ENCODE measurements at regions not wholly inside any gene's neighbourhood (a gene's known extent, or its start where the extent isn't known, plus 50 kb on each side); places are given as distances from the start of the nearest gene placed in this dataset.
"Not testable (repeated sequence)": the region's sequence is repeated elsewhere in the genome, so short reads cannot be mapped to it uniquely, and the experiment has no call there.

DNA sequence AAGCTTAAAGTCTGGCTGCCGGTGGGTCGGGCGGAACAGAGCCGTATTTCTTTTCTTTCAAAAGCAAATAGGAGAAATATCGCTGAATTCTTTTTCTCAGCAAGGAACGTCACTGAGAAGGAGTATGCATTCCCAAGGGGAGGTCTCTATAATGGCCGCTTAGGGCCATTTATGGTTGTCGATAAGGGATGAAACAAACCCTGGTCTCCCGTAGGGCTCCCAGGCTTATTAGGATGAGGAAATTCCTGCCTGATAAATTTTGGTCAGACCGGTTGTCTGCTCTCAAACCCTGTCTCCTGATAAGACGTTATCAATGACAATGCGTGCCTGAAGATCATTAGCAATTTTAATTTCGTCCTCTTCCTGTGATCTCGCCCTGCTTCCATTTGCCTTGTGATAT is 227.7 kb upstream of the ZEB2 start:
- no peaks in the 10 kb centered on the region for H3K27me3 ChIP-seq
- TF ChIP-seq POLR2A (IDR thresholded peaks at IDR 0.05), result no peak
- TF ChIP-seq, protein P1, sequence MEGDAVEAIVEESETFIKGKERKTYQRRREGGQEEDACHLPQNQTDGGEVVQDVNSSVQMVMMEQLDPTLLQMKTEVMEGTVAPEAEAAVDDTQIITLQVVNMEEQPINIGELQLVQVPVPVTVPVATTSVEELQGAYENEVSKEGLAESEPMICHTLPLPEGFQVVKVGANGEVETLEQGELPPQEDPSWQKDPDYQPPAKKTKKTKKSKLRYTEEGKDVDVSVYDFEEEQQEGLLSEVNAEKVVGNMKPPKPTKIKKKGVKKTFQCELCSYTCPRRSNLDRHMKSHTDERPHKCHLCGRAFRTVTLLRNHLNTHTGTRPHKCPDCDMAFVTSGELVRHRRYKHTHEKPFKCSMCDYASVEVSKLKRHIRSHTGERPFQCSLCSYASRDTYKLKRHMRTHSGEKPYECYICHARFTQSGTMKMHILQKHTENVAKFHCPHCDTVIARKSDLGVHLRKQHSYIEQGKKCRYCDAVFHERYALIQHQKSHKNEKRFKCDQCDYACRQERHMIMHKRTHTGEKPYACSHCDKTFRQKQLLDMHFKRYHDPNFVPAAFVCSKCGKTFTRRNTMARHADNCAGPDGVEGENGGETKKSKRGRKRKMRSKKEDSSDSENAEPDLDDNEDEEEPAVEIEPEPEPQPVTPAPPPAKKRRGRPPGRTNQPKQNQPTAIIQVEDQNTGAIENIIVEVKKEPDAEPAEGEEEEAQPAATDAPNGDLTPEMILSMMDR (IDR thresholded peaks at IDR 0.05), result no peak
- peaks cover 5 to 15% (median 7%) of the 10 kb centered on the region in 3 donors for H3K9me3 ChIP-seq (replicated peaks in 1 of 3)
- H3K27ac ChIP-seq, result no peak overlapping the region
- no peak overlapping the region for H3K4me3 ChIP-seq
- no peaks in the 10 kb centered on the region for H3K36me3 ChIP-seq (replicated peaks in 1 of 2)
- intact Hi-C loops (cut with DNase I), result no loop called here
- H3K4me1 ChIP-seq (replicated peaks in 1 of 2), result no peaks in the 10 kb centered on the region
- 84 to 88% (median 85%) methylated on average over 14 of the region's 14 CpGs for WGBS, 4 donors
- DNase-seq, result no peak

DNA sequence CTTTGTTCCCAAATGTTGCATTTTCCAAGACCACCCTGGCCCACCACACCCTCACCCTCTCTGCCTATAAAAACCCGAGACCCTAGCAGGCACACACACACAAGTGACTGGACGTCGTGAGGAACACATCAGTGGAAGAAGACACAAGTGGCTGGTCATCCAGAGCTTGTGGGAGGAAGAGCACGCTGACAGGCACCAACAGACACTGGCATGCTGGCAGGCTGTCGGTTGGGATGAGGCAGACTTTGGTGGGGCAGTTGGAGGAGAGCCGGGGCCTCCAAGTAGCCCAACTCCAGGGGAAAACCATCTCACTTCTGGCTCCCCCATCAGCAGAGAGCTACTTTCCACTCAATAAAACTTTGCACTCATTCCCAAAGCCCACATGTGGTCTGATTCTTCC is 225.5 kb upstream of the ZEB2 start:
- intact Hi-C loops (cut with DNase I), result no loop called here
- H3K27ac ChIP-seq, result no peak overlapping the region
- no peak for TF ChIP-seq POLR2A (IDR thresholded peaks at IDR 0.05)
- TF ChIP-seq, protein P1 (IDR thresholded peaks at IDR 0.05), result no peak
- DNase-seq, result no peak
- peaks cover 0 to 15% (median 5%) of the 10 kb centered on the region in 3 donors for H3K9me3 ChIP-seq (replicated peaks in 1 of 3)
- no peaks in the 10 kb centered on the region for H3K36me3 ChIP-seq (replicated peaks in 1 of 2)
- WGBS, 4 donors, result 76 to 90% (median 88%) methylated on average over 4 to 6 of the region's 6 CpGs
- H3K4me3 ChIP-seq, result no peak overlapping the region
- H3K4me1 ChIP-seq (replicated peaks in 1 of 2), result no peaks in the 10 kb centered on the region
- H3K27me3 ChIP-seq, result no peaks in the 10 kb centered on the region

DNA sequence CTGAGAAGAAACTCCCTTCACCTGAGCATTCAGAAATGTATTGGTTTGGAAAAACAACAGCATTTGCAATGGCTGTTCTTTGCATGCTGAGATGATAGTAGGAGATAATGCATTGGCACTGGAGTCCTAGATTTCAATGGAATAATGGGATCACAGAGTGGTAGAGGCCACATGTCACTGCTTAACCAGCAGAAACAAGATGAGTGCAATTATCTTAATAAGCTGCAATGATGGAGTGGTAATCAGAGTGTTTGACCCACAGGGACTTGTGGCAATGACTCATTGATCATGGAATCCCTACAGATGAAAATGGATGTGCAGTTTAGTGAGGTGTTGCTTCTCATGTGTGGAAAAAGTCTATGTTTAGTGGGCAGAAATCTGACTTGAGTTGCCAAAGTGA is 218.8 kb upstream of the ZEB2 start:
- H3K4me1 ChIP-seq (replicated peaks in 1 of 2), result no peaks in the 10 kb centered on the region
- no peaks in the 10 kb centered on the region for H3K27me3 ChIP-seq
- TF ChIP-seq, protein P1 (IDR thresholded peaks at IDR 0.05), result no peak
- no peak for TF ChIP-seq POLR2A (IDR thresholded peaks at IDR 0.05)
- no peaks in the 10 kb centered on the region for H3K9me3 ChIP-seq (replicated peaks in 1 of 3)
- H3K36me3 ChIP-seq (replicated peaks in 1 of 2), result no peaks in the 10 kb centered on the region
- H3K4me3 ChIP-seq, result no peak overlapping the region
- intact Hi-C loops (cut with DNase I), result no loop called here
- no peak overlapping the region for H3K27ac ChIP-seq
- DNase-seq, result no peak

DNA sequence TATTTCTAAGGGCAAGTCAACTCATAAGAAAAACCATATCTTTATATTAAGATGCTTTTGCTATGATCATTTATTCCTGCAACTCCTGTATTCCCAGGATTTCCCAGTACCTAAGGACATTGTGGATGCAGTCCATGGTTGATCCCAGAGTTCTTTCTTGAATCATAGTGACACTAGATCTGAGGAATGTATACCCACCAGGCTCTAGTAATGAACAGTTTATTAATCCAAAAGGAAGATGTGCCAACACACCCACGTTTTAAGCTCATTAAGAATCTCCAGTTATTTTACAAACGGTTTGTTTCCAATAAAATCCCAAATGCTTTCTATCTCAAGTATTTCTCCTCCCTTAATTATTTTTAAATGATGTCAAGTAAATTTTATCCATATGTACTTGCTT is 210.8 kb upstream of the ZEB2 start:
- no peaks in the 10 kb centered on the region for H3K9me3 ChIP-seq (replicated peaks in 1 of 3)
- 58 to 69% (median 62%) methylated on average over 2 of the region's 2 CpGs for WGBS, 4 donors
- DNase-seq, result no peak
- no peaks in the 10 kb centered on the region for H3K4me1 ChIP-seq (replicated peaks in 1 of 2)
- no peak overlapping the region for H3K27ac ChIP-seq
- H3K27me3 ChIP-seq, result no peaks in the 10 kb centered on the region
- TF ChIP-seq, protein P1 (IDR thresholded peaks at IDR 0.05), result no peak
- TF ChIP-seq POLR2A (IDR thresholded peaks at IDR 0.05), result no peak
- intact Hi-C loops (cut with DNase I), result no loop called here
- H3K4me3 ChIP-seq, result no peak overlapping the region
- H3K36me3 ChIP-seq (replicated peaks in 1 of 2), result no peaks in the 10 kb centered on the region

DNA sequence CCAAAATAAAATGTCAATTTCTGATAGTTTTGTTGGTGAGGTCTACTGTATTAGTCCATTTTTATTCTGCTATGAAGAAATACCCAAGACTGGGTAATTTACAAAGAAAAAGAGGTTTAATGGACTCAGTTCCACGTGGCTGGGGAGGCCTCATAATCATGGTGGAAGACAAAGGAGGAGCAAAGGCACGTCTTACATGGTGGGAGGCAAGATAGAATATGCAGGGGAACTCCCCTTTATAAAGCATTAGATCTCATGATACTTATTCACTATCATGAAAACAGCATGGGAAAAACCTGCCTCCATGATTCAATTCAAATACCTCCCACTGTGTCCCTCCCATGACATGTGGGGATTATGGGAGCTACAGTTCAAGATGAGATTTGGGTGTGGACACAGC is 204.5 kb upstream of the ZEB2 start:
- H3K36me3 ChIP-seq (replicated peaks in 1 of 2); H3K4me1 ChIP-seq (replicated peaks in 1 of 2); H3K9me3 ChIP-seq (replicated peaks in 1 of 3); H3K27ac ChIP-seq; DNase-seq; H3K27me3 ChIP-seq; intact Hi-C loops (cut with DNase I); H3K4me3 ChIP-seq: not testable (repeated sequence)
- WGBS, 4 donors, result 77 to 85% (median 78%) methylated on average over 2 of the region's 2 CpGs
